Motor neuron (in vitro differentiated cells): ENCODE measurements at regions not wholly inside any gene's neighbourhood (a gene's known extent, or its start where the extent isn't known, plus 50 kb on each side); places are given as distances from the start of the nearest gene placed in this dataset.
A peak's percentile ranks its signal among the peaks of the same experiment; 100 is the strongest.

Experiments used
- ATAC-seq, 8 experiments: fragments of 200-7000 bp; cut with Tn5 transposase; replicated peaks in 6 of 8; 2 replicates each; pipeline ENCODE4 v1.8.0; 2021; ENCODE audit warnings: mild to moderate bottlenecking in 8 of 8, moderate library complexity in 8 of 8
- H3K27ac ChIP-seq, 2 donors: fragments of 250-450 bp; sonication (Bioruptor Pico); 2 replicates each; pipeline ENCODE4 v1.9.0; 2021; ENCODE audit warnings: antibody characterized with exemption in 2 of 2, mild to moderate bottlenecking in 2 of 2, moderate library complexity in 1 of 2
- H3K4me1 ChIP-seq, 2 donors: fragments of 250-450 bp; sonication (Bioruptor Pico); replicated peaks in 1 of 2; 2 replicates each; pipeline ENCODE4 v1.6.1; 2021; ENCODE audit warnings: antibody characterized with exemption in 2 of 2, mild to moderate bottlenecking in 2 of 2, moderate library complexity in 1 of 2
- H3K4me3 ChIP-seq, 5 donors: fragments of 250-450 bp; sonication (Bioruptor Pico); 2 replicates each; pipeline ENCODE4 v1.9.0; 2021; ENCODE audit warnings: antibody characterized with exemption in 5 of 5, mild to moderate bottlenecking in 5 of 5, moderate library complexity in 4 of 5
- WGBS, 10 experiments: fragments of 450-650 bp; shearing (Covaris generic); methylation state at CpG; one replicate each; pipeline ENCODE4 v1.0.0; 2022; 5-methylcytosine and 5-hydroxymethylcytosine counted together
- in situ Hi-C, 9 experiments: fragments of 400-800 bp; cut with MboI; loops; one replicate each; pipeline ENCODE4 v1.15.0; 2021; ENCODE audit warnings: low sequenced_read_pairs in 9 of 9, low pct_unique_long_range_greater_than_20kb in 2 of 9; ENCODE audit not compliant: unreplicated experiment in 9 of 9

GRCh38 chr1:171433451-171433850, 51.9 kb upstream of the PRRC2C start:
- Histone ChIP-seq H3K27ac (no peak overlapping the region), H3K4me1 (no peaks in the 10 kb centered on the region), H3K4me3 (no peak overlapping the region)
- in situ Hi-C loops: no loop called here
- WGBS, 10 experiments: 0 to 100% (median 79%) methylated on average over 1 to 2 of the region's 2 CpGs; no CpG with 5 or more reads in 3 of the 10 experiments
- peak in 2 of 8 experiments; percentile 10 to 39 for ATAC-seq

- no peak overlapping the region for H3K27ac ChIP-seq
- peak in 2 of 8 experiments; percentile 57 to 64 for ATAC-seq
- no peak overlapping the region for H3K4me3 ChIP-seq
- H3K4me1 ChIP-seq: no peaks in the 10 kb centered on the region
- WGBS, 10 experiments: 5 to 100% (median 88%) methylated on average over 1 to 8 of the region's 9 CpGs
- in situ Hi-C loops: no loop called here
These were observed 50.5 kb upstream of the PRRC2C start for GRCh38 chr1:171434717-171435346.
